ENCODE measurements at regions not wholly inside any gene's neighbourhood (a gene's known extent, or its start where the extent isn't known, plus 50 kb on each side); places are given as distances from the start of the nearest gene placed in this dataset.
"Not testable (repeated sequence)": the region's sequence is repeated elsewhere in the genome, so short reads cannot be mapped to it uniquely, and the experiment has no call there.

GRCh38 chr14:106026026-106026425, 499.6 kb downstream of the TMEM121 start:
- Histone ChIP-seq H3K9me3 (ENCODE audit: control extremely low read depth in 1 of 3, control insufficient read depth in 2 of 3, insufficient read depth in 1 of 3, low read length in 2 of 3) (no peaks in the 10 kb centered on the region), H3K9ac (ENCODE audit: low read length) (no peak overlapping the region), H3K27ac (ENCODE audit: low read length in 2 of 2) (no peak overlapping the region), H2AFZ (ENCODE audit: insufficient read depth, low read depth, low read length, poor library complexity, severe bottlenecking) (no peak overlapping the region), H3K79me2 (ENCODE audit: control insufficient read depth, insufficient read depth, low read length) (no peaks in the 10 kb centered on the region), H3K36me3 (replicated peaks in 1 of 2; ENCODE audit: control extremely low read depth in 1 of 2, control insufficient read depth in 1 of 2, extremely low read depth in 1 of 2, insufficient read depth in 2 of 2, low read length in 1 of 2) (no peaks in the 10 kb centered on the region), H3K4me2 (replicated peaks; ENCODE audit: low read depth, low read length, poor library complexity, severe bottlenecking) (no peak overlapping the region), H3K4me3 (ENCODE audit: control extremely low read depth in 1 of 5, extremely low read depth in 1 of 5, insufficient read depth in 1 of 5, low read depth in 2 of 5, low read length in 4 of 5) (no peak overlapping the region), H4K20me1 (ENCODE audit: control insufficient read depth, insufficient read depth, low read length, poor library complexity, severe bottlenecking) (no peaks in the 10 kb centered on the region), H3K27me3 (replicated peaks in 1 of 4; ENCODE audit: control extremely low read depth in 1 of 4, control insufficient read depth in 3 of 4, insufficient read depth in 4 of 4, low read length in 3 of 4) (no peaks in the 10 kb centered on the region), H3K4me1 (ENCODE audit: control insufficient read depth in 2 of 2, insufficient read depth in 2 of 2, low read length in 2 of 2) (no peaks in the 10 kb centered on the region)
- DNase-seq (no peak), ATAC-seq (ENCODE audit: low read depth) (no peak)
- Mint-ChIP-seq H3K9me3 (ENCODE audit: insufficient read depth) (no peaks in the 10 kb centered on the region), H3K4me1 (no peaks in the 10 kb centered on the region), H3K27me3 (no peaks in the 10 kb centered on the region), H3K4me3 (no peak overlapping the region), H3K27ac (no peak overlapping the region)
- TF ChIP-seq, protein P1, sequence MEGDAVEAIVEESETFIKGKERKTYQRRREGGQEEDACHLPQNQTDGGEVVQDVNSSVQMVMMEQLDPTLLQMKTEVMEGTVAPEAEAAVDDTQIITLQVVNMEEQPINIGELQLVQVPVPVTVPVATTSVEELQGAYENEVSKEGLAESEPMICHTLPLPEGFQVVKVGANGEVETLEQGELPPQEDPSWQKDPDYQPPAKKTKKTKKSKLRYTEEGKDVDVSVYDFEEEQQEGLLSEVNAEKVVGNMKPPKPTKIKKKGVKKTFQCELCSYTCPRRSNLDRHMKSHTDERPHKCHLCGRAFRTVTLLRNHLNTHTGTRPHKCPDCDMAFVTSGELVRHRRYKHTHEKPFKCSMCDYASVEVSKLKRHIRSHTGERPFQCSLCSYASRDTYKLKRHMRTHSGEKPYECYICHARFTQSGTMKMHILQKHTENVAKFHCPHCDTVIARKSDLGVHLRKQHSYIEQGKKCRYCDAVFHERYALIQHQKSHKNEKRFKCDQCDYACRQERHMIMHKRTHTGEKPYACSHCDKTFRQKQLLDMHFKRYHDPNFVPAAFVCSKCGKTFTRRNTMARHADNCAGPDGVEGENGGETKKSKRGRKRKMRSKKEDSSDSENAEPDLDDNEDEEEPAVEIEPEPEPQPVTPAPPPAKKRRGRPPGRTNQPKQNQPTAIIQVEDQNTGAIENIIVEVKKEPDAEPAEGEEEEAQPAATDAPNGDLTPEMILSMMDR (IDR thresholded peaks at IDR 0.05): no peak
- no peak for TF ChIP-seq EZH2 (IDR thresholded peaks at IDR 0.05; ENCODE audit: borderline replicate concordance, insufficient read depth, low read depth, low read length, poor library complexity, severe bottlenecking)
- intact Hi-C loops (cut with micrococcal nuclease): no loop called here
- CTCF ChIA-PET: interaction anchor here (0.6 kb wide), 1 partner anchor 15 kb away, joined by 3 read pairs; no protein-coding TSS in a partner anchor
- POLR2A ChIA-PET: no interaction called here
- 93% methylated on average over 3 of the region's 6 CpGs for WGBS (ENCODE audit: insufficient coverage)

GRCh38 chr14:106027759-106028158, 501.4 kb downstream of the TMEM121 start:
- H3K4me1 Mint-ChIP-seq; DNase-seq; H2AFZ ChIP-seq (ENCODE audit: insufficient read depth, low read depth, low read length, poor library complexity, severe bottlenecking); H3K4me3 ChIP-seq (ENCODE audit: control extremely low read depth in 1 of 5, extremely low read depth in 1 of 5, insufficient read depth in 1 of 5, low read depth in 2 of 5, low read length in 4 of 5); intact Hi-C loops (cut with micrococcal nuclease); ATAC-seq (ENCODE audit: low read depth); H3K9me3 ChIP-seq (ENCODE audit: control extremely low read depth in 1 of 3, control insufficient read depth in 2 of 3, insufficient read depth in 1 of 3, low read length in 2 of 3); H3K4me3 Mint-ChIP-seq; H3K9ac ChIP-seq (ENCODE audit: low read length); H4K20me1 ChIP-seq (ENCODE audit: control insufficient read depth, insufficient read depth, low read length, poor library complexity, severe bottlenecking); CTCF ChIA-PET; H3K9me3 Mint-ChIP-seq (ENCODE audit: insufficient read depth); H3K4me1 ChIP-seq (ENCODE audit: control insufficient read depth in 2 of 2, insufficient read depth in 2 of 2, low read length in 2 of 2); H3K27me3 ChIP-seq (replicated peaks in 1 of 4; ENCODE audit: control extremely low read depth in 1 of 4, control insufficient read depth in 3 of 4, insufficient read depth in 4 of 4, low read length in 3 of 4); H3K36me3 ChIP-seq (replicated peaks in 1 of 2; ENCODE audit: control extremely low read depth in 1 of 2, control insufficient read depth in 1 of 2, extremely low read depth in 1 of 2, insufficient read depth in 2 of 2, low read length in 1 of 2); H3K27me3 Mint-ChIP-seq; H3K27ac ChIP-seq (ENCODE audit: low read length in 2 of 2); POLR2A ChIA-PET; H3K27ac Mint-ChIP-seq; H3K79me2 ChIP-seq (ENCODE audit: control insufficient read depth, insufficient read depth, low read length); H3K4me2 ChIP-seq (replicated peaks; ENCODE audit: low read depth, low read length, poor library complexity, severe bottlenecking): not testable (repeated sequence)
- WGBS (ENCODE audit: insufficient coverage): 100% methylated on average over 1 of the region's 6 CpGs
